ENCODE measurements at regions not wholly inside any gene's neighbourhood (a gene's known extent, or its start where the extent isn't known, plus 50 kb on each side); places are given as distances from the start of the nearest gene placed in this dataset.
A peak's percentile ranks its signal among the peaks of the same experiment; 100 is the strongest.

- TF ChIP-seq CHD7 (IDR thresholded peaks at IDR 0.05; ENCODE audit: insufficient replicate concordance, low read length) (peak; percentile 43), E2F6 (IDR thresholded peaks at IDR 0.05) (no peak), CEBPB (IDR thresholded peaks at IDR 0.05; ENCODE audit: low read depth, low read length) (no peak)
These were observed 1187.0 kb upstream of the SLC10A2 start (continued) for GRCh38 chr13:104253063-104253680.
